ENCODE measurements at regions not wholly inside any gene's neighbourhood (a gene's known extent, or its start where the extent isn't known, plus 50 kb on each side); places are given as distances from the start of the nearest gene placed in this dataset.

DNA sequence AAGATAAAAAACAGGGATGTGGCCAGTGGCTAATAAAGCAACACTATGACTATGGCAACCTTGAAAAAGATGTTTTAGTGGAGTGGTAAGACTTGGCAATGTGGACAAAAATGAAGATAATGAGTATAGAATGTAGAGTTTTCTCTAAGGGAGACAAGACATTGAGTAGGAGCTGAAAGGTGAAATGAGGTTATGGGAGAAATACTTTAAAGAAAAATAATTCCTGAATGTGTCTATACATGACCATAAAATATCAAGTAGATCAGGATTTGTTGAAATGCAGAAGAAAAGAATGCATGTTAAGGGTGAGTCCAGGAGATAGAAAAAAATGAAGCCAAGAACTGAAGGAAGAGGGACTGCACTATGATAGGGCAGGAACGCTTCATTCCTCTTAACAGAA lies 101.6 kb upstream of the CARD18 start:
- H3K4me1 ChIP-seq = peaks cover 9 to 15% (median 13%) of the 10 kb centered on the region in 4 donors
- no peaks in the 10 kb centered on the region for H3K36me3 ChIP-seq
- no peak for DNase-seq (ENCODE audit: extremely low spot score)
- H3K27me3 ChIP-seq = no peaks in the 10 kb centered on the region
- WGBS = 92% methylated on average over 1 of the region's 1 CpG
- no peak overlapping the region for H3K4me3 ChIP-seq
- no peaks in the 10 kb centered on the region for H3K9me3 ChIP-seq
- no peak overlapping the region for H3K27ac ChIP-seq (replicated peaks in 1 of 4)
- TF ChIP-seq POLR2AphosphoS5 (IDR thresholded peaks at IDR 0.05) (no peak), EP300 (IDR thresholded peaks at IDR 0.05) (no peak), POLR2A (IDR thresholded peaks at IDR 0.05; ENCODE audit: low read depth) (no peak)
- TF ChIP-seq, protein P1, sequence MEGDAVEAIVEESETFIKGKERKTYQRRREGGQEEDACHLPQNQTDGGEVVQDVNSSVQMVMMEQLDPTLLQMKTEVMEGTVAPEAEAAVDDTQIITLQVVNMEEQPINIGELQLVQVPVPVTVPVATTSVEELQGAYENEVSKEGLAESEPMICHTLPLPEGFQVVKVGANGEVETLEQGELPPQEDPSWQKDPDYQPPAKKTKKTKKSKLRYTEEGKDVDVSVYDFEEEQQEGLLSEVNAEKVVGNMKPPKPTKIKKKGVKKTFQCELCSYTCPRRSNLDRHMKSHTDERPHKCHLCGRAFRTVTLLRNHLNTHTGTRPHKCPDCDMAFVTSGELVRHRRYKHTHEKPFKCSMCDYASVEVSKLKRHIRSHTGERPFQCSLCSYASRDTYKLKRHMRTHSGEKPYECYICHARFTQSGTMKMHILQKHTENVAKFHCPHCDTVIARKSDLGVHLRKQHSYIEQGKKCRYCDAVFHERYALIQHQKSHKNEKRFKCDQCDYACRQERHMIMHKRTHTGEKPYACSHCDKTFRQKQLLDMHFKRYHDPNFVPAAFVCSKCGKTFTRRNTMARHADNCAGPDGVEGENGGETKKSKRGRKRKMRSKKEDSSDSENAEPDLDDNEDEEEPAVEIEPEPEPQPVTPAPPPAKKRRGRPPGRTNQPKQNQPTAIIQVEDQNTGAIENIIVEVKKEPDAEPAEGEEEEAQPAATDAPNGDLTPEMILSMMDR (IDR thresholded peaks at IDR 0.05) = no peak
- intact Hi-C loops (cut with DNase I) = no loop called here

DNA sequence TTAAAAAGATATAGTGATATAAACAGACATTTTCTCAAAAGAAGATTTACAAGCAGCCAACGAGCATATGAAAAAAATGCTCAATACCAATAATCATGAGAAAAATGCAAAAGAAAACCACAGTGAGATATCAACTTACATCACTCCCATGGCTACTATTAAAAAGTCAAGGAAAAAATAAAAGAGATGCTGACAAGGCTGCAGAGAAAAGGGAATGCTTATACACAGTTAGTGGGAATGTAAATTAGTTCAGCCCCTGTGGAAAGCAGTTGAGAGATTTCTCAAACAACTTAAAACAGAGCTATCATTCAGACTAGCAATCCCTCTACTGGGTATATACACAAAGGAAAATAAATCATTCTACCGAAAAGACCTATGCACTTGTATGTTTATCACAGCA lies 97.1 kb upstream of the CARD18 start:
- TF ChIP-seq POLR2AphosphoS5 (IDR thresholded peaks at IDR 0.05) (no peak), POLR2A (IDR thresholded peaks at IDR 0.05; ENCODE audit: low read depth) (no peak), EP300 (IDR thresholded peaks at IDR 0.05) (no peak)
- TF ChIP-seq, protein P1 (IDR thresholded peaks at IDR 0.05) = no peak
- H3K27ac ChIP-seq (replicated peaks in 1 of 4) = no peak overlapping the region
- H3K4me3 ChIP-seq = no peak overlapping the region
- intact Hi-C loops (cut with DNase I) = no loop called here
- H3K27me3 ChIP-seq = no peaks in the 10 kb centered on the region
- H3K4me1 ChIP-seq = no peaks in the 10 kb centered on the region
- DNase-seq (ENCODE audit: extremely low spot score) = no peak
- no peaks in the 10 kb centered on the region for H3K36me3 ChIP-seq
- WGBS = 48% methylated on average over 2 of the region's 2 CpGs
- no peaks in the 10 kb centered on the region for H3K9me3 ChIP-seq

DNA sequence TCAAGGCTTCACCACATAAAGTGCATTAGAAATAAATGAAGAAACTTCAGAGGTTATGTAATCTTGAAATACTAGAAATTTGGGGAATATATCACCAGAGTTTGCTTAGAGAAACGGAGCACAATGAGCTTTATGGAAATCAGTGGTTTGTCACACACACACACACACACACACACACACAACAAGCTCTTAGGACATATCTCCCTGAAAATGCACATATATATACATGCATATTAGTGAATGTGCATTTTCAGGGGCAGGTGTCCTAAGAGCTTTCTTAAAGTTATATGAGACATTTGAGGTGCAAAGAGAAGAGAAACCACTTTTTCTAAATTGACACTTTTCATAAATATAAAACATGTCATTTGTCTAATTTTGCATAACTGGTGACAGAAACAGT lies 93.7 kb upstream of the CARD18 start:
- no peaks in the 10 kb centered on the region for H3K36me3 ChIP-seq
- H3K27me3 ChIP-seq = no peaks in the 10 kb centered on the region
- DNase-seq (ENCODE audit: extremely low spot score) = no peak
- TF ChIP-seq, protein P1 (IDR thresholded peaks at IDR 0.05) = no peak
- TF ChIP-seq POLR2AphosphoS5 (IDR thresholded peaks at IDR 0.05) (no peak), EP300 (IDR thresholded peaks at IDR 0.05) (no peak), POLR2A (IDR thresholded peaks at IDR 0.05; ENCODE audit: low read depth) (no peak)
- no peak overlapping the region for H3K27ac ChIP-seq (replicated peaks in 1 of 4)
- no peaks in the 10 kb centered on the region for H3K9me3 ChIP-seq
- intact Hi-C loops (cut with DNase I) = no loop called here
- no peaks in the 10 kb centered on the region for H3K4me1 ChIP-seq
- no peak overlapping the region for H3K4me3 ChIP-seq
- 83% methylated on average over 1 of the region's 1 CpG for WGBS

DNA sequence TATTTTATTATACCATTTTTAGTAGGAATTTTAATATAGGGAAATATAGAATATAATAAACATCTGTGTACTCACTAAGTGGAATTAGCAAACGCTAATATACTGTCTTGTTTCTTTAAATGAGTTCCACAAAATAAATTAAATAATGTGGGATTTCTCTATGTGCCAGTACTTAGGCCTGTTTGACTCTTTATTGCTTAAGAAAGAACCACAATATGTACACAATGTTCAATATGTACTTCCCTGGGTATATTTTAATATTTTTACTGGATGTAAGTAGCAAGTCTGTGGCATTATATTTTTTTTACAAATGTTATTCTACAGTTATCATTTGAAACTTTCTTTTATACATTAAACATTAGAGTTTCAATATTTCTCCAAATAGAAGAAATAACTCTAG lies 92.5 kb upstream of the CARD18 start:
- DNase-seq (ENCODE audit: extremely low spot score) = no peak
- intact Hi-C loops (cut with DNase I) = no loop called here
- no peaks in the 10 kb centered on the region for H3K4me1 ChIP-seq
- H3K27ac ChIP-seq (replicated peaks in 1 of 4) = no peak overlapping the region
- 88% methylated on average over 1 of the region's 1 CpG for WGBS
- H3K36me3 ChIP-seq = no peaks in the 10 kb centered on the region
- H3K27me3 ChIP-seq = no peaks in the 10 kb centered on the region
- H3K9me3 ChIP-seq = no peaks in the 10 kb centered on the region
- TF ChIP-seq POLR2A (IDR thresholded peaks at IDR 0.05; ENCODE audit: low read depth) (no peak), POLR2AphosphoS5 (IDR thresholded peaks at IDR 0.05) (no peak), EP300 (IDR thresholded peaks at IDR 0.05) (no peak)
- TF ChIP-seq, protein P1 (IDR thresholded peaks at IDR 0.05) = no peak
- no peak overlapping the region for H3K4me3 ChIP-seq

DNA sequence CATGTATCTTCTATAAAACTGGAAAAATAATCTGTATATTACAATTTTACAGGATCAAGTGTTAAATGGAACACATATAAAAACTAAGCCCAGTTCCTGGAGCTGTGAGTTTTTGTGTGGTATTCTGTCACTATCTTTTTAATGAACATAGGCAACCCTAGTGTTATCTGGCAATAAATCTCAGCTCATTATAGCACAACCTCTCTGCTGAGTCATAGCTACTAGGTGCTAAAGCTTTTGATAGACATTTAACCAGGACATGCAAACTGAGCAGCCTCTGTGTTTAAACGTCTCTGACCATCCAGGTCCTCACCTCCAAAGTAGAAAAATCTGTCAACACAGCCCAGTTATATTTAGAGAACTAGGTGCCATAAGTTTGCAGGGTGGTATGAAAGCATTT lies 91.0 kb upstream of the CARD18 start:
- intact Hi-C loops (cut with DNase I) = no loop called here
- H3K9me3 ChIP-seq = no peaks in the 10 kb centered on the region
- TF ChIP-seq POLR2AphosphoS5 (IDR thresholded peaks at IDR 0.05) (no peak), POLR2A (IDR thresholded peaks at IDR 0.05; ENCODE audit: low read depth) (no peak)
- no peak for DNase-seq (ENCODE audit: extremely low spot score)
- no peaks in the 10 kb centered on the region for H3K4me1 ChIP-seq
- no peak overlapping the region for H3K4me3 ChIP-seq
- H3K27me3 ChIP-seq = no peaks in the 10 kb centered on the region
- H3K27ac ChIP-seq (replicated peaks in 1 of 4) = no peak overlapping the region
- WGBS = 14% methylated on average over 1 of the region's 1 CpG
- H3K36me3 ChIP-seq = no peaks in the 10 kb centered on the region

Measured in esophagus muscularis mucosa (tissue), 4 donors.